Activated CD8-positive, alpha-beta memory T cell treated with anti-CD3 and anti-CD28 coated beads for 1 hour (primary cell): ENCODE measurements at regions not wholly inside any gene's neighbourhood (a gene's known extent, or its start where the extent isn't known, plus 50 kb on each side); places are given as distances from the start of the nearest gene placed in this dataset.

Experiments
- DNase-seq, 2 donors: peaks; one replicate each; pipeline ENCODE4 v3.0.0-alpha.2; 2020; ENCODE audit warnings: low read depth in 1 of 2; ENCODE audit errors: extremely low read depth in 1 of 2

- no peak for DNase-seq
These were observed 128.9 kb upstream of the HS6ST1 start for GRCh38 chr2:128447538-128447995.

DNA sequence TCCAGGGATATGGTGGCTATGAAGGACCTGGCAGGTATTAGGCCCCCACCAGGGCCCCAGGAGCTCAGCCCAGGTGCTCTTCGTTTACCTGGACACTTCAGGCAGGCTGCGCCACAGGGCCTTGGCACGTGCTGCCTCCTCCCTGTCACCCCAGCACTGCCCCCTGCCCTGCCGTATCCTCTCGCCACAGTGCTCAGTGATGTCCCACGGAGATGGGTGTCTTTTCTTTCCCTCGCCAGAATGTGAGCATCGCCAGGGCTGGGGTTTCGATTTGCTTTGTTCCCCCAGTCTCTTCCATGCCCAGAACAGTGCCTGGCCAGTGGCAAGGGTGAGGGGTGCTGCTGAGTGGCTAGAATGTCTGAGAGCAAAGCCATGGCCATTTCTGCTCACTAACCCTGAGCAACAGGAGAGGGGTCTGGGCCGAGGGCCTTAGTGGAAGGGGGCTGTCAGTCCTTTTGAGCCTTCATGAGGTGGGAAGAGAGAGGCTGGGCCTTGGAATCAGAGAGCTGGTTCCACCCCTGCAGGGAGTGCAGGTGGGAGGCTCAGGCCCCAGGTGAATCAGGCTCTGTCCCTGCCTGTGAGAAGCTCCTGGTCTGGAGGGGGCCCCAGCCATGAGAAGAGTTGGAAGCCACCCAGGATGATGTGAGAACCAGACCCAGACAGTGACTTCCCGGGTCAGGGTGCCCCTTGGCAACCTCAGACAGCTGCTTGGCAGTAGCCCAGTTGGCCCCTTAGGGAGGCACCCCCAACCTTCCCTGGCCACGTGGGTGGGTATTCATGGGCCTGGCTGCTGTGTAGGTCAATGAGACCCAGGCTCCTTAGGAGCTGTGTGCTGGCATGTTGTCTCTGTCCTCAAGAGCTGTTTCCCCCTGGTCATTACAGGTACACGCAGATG, 129.9 kb upstream of the HS6ST1 start:
- DNase-seq, result no peak

DNA sequence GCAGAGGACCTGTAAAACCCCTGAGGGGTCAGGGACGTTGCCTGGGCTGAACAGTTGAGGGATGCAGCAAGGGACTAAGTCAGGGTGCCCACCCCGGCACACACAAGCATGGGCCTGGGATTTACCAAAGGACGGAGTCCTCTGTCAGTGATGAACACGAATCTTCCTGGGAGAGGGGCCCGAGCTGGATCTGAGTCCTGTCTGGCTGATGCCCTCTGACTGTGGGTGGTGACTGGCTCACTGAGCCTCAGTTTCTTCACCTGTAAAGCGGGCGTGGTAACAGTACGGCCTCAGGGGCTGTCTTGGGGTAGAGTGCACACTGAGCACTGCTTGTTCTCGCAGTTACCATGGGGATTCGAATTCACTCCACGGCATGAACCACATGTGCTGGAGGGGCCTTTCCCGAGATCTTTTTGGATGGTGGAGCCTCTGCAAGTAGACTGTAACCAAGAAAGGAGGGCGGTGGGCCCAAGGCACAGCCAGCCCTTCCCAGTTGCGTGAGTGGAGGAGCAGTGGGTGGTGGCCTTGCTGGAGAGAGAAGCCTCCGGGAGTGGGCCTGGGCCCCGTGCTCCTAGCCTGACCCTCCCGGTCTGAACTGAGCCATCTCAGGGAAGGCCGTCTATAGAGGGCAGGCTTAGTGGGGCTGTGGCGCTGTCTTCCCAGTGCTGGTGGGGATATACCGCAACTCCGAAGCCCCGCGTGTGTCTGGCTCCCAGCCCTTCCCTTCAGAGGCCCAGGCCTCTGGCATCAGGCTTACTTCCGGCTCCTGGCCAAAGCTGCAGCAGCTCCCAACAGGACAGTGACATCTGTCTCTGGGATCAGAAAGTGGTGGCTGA, 130.8 kb upstream of the HS6ST1 start:
- no peak for DNase-seq

GRCh38 chr2:128450211-128451024, 131.8 kb upstream of the HS6ST1 start:
- no peak for DNase-seq

DNA sequence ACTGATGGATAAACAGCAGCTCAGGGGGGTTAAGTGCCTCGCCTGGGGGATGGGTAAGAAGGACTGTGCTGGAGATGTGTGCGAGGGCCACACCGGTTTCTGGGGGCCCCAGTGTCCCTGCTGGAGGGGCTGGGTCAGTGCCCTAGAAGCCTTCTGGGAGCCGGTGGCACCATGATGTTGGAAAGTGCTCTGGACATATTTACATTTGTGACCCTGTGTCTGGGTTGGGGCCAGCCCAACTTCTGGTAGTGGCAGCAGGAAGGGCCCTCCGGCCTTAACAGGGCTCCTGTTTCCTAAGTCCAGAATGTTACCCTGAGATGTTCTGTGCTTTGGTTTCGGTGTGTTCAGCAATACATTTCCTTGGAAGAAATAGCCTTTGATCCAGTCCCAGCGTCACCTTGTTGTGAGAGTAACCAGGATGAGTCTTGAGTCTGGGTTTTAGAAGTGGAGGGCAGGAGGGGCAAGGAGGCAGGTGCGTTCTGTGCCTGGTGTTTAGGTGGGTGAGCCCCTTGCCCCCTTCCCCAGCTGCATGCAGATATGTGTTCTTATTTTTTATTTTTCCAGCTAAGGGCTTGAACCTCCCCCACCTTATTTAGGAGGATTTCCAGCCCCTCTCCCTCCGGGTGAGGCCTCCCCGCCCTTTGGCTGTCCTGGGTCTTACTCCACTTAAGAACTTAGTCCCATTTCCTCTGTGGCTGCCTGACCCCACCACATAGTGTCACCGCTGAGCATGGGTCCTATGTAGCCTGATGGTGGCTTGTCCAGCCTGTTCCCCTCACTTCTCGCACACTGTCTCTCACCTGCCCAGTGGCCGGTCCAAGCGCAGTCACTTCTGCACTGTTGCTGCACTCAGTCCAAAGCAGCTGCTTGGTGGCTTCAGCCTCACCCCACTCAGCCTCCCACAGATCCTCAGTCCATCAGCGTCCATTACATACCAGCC, 132.7 kb upstream of the HS6ST1 start:
- DNase-seq, result no peak

DNA sequence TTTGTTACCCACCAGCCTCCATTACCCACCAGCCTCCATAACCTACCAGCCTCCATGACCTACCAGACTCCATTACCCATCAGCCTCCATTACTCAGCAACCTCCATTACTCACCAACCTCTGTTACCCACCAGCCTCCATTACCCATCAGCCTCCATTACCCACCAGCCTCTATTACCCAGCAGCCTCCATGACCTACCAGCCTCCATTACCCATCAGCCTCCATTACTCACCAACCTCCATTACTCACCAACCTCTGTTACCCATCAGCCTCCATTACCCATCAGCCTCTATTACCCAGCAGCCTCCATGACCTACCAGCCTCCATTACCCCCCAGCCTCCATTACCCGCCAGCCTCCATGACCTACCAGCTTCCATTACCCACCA, 133.3 kb upstream of the HS6ST1 start:
- DNase-seq, result no peak

GRCh38 chr2:128452536-128453530, 134.2 kb upstream of the HS6ST1 start:
- no peak for DNase-seq

GRCh38 chr2:128454980-128455720, 136.5 kb upstream of the HS6ST1 start:
- no peak for DNase-seq

GRCh38 chr2:128455721-128456050, 137.0 kb upstream of the HS6ST1 start:
- DNase-seq, result no peak

- DNase-seq, result no peak
These were observed 137.6 kb upstream of the HS6ST1 start for GRCh38 chr2:128456281-128456680.

- DNase-seq, result no peak
These were observed 138.4 kb upstream of the HS6ST1 start for GRCh38 chr2:128457006-128457604.

- no peak for DNase-seq
These were observed 139.0 kb upstream of the HS6ST1 start for GRCh38 chr2:128457716-128458115.

DNA sequence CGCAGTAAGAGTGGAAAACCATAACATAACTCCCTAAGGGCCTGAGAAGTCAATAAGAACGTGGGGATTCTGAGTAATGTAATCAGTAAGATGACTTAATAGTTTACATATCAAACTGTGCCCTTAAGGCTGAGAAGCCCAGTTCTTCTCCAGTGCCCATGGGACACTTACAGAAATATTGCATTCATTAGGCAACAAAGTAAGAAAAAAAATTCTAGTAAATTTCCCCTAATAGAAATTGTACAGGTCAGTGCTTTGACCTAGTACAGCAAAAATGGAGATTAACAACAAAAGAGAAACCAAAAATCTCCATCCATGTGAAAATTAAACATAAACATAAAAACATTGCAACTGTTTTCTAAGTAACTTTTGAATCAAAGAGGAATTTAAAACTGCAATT, 139.8 kb upstream of the HS6ST1 start:
- no peak for DNase-seq

- no peak for DNase-seq
These were observed 145.8 kb upstream of the HS6ST1 start for GRCh38 chr2:128464456-128464855.

DNA sequence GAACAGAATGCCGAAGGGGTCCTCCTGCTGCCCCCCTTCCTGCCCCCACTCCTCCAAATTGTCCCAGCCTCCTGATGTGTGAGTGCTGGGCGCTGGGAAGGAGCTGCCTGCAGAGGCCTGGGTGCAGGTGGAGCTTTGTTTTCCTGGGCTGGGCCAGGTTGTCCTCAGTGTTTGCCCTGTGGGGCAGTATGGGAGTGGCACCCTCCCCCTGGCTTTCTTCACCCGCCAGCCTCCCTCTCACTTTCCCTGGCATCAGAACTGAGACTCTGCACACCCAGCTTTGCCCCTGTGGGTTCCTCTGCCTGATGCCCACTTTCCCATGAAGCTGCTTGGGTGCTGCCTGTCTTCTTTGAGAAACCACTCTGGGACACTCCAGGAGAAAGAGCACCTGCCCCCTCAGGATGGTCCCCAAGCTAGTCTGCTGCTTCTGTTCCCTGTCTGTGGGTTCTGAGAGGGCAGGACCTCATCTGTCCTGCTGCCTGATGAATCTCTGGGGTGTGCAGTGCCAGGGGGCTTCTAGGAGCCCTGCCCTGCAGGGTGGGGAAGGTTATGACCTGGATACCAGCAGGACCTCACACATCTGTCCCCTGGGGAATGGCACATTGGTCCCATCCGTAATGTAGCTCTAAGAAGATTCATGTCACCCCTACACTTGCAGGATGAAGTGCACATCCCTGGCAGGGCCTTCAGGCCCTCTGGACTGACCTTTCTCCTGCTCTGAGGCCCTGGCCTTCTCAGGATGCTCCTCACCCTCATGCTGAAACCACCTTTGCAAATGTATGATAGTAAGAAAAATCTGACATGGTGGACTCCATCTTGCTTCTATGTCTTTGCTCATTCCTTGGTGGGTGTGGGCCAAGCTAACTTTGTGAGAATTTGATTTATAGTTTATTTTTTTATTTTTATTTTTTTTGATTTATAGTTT, 146.8 kb upstream of the HS6ST1 start:
- no peak for DNase-seq

GRCh38 chr2:128466376-128466775, 147.7 kb upstream of the HS6ST1 start:
- no peak for DNase-seq

DNA sequence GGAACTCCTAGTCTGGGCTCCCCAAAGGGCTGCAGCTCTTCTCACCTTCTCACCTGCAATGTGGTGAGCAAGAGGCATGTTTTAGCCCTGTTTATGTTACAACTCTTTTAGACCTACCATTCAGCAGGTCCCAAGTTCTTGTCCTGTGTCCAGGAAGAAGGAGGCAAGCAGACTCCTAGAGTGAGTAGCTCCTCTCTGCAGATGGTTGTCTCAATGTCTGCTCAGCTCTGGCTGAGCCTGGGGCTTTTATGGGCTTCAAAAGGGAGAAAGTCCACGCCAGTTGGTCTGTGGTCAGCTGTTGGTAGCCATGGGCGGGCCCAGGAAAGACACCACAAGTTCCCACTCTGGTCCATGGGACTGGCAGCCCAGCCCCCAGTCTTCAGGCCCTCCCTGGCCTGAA, 148.1 kb upstream of the HS6ST1 start:
- no peak for DNase-seq
